ENCODE measurements at regions not wholly inside any gene's neighbourhood (a gene's known extent, or its start where the extent isn't known, plus 50 kb on each side); places are given as distances from the start of the nearest gene placed in this dataset.

DNA sequence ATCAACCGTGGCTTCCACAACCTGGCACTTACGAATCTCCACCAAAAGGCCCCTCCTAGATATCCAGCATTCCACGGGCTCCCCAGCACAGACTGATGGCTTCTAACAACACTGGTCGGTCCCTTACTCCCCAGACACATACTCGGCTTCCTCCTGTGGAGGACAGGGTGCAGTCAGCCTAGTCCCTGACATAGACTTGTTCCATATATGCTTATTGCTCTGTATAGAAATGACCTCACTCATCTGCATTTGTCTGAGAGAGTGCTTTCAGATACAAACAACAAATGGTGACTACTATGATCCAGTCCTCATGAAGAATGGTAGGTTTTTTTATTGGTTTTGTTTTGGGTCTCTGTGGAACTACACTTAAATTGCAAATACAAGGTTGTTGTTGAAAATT, 72.4 kb downstream of the TMEM215 start:
- no peak overlapping the region for H3K4me3 ChIP-seq (ENCODE audit: low read depth, low read length)
- TF ChIP-seq, protein P1, sequence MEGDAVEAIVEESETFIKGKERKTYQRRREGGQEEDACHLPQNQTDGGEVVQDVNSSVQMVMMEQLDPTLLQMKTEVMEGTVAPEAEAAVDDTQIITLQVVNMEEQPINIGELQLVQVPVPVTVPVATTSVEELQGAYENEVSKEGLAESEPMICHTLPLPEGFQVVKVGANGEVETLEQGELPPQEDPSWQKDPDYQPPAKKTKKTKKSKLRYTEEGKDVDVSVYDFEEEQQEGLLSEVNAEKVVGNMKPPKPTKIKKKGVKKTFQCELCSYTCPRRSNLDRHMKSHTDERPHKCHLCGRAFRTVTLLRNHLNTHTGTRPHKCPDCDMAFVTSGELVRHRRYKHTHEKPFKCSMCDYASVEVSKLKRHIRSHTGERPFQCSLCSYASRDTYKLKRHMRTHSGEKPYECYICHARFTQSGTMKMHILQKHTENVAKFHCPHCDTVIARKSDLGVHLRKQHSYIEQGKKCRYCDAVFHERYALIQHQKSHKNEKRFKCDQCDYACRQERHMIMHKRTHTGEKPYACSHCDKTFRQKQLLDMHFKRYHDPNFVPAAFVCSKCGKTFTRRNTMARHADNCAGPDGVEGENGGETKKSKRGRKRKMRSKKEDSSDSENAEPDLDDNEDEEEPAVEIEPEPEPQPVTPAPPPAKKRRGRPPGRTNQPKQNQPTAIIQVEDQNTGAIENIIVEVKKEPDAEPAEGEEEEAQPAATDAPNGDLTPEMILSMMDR (IDR thresholded peaks at IDR 0.05; ENCODE audit: low read depth, low read length, missing control alignments): no peak
- in situ Hi-C loops (cut with HindIII; ENCODE audit: low sequenced_read_pairs): no loop called here
- DNase-seq (ENCODE audit: low read depth): no peak

- no peak overlapping the region for H3K4me3 ChIP-seq (ENCODE audit: low read depth, low read length)
- TF ChIP-seq, protein P1 (IDR thresholded peaks at IDR 0.05; ENCODE audit: low read depth, low read length, missing control alignments): no peak
- no peak for DNase-seq (ENCODE audit: low read depth)
- in situ Hi-C loops (cut with HindIII; ENCODE audit: low sequenced_read_pairs): no loop called here
These were observed 80.0 kb downstream of the TMEM215 start for GRCh38 chr9:32863291-32863690.

- no peak overlapping the region for H3K4me3 ChIP-seq (ENCODE audit: low read depth, low read length)
- in situ Hi-C loops (cut with HindIII; ENCODE audit: low sequenced_read_pairs): no loop called here
- TF ChIP-seq, protein P1 (IDR thresholded peaks at IDR 0.05; ENCODE audit: low read depth, low read length, missing control alignments): no peak
- no peak for DNase-seq (ENCODE audit: low read depth)
These were observed 81.6 kb downstream of the TMEM215 start for GRCh38 chr9:32864971-32865370.

DNA sequence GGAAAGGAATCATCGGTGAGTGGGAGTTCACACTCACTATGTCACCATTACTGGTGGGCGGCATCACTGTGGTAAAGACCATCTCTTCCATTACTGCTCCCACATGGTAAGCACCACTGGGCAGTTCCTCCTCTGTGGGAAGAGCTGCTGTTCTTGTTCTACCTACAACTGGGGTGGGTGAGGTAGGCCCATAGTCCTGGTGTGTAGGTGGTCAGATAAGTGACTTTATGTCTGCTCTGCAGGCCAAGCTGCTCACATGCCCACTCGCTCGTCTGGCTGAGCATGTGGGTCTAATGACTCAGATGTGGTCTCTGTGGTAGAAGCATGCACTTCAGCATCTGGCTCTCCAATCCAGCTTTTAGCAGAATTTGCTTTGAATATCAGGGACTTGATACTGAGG, 82.9 kb downstream of the TMEM215 start:
- no peak overlapping the region for H3K4me3 ChIP-seq (ENCODE audit: low read depth, low read length)
- TF ChIP-seq, protein P1 (IDR thresholded peaks at IDR 0.05; ENCODE audit: low read depth, low read length, missing control alignments): no peak
- in situ Hi-C loops (cut with HindIII; ENCODE audit: low sequenced_read_pairs): no loop called here
- DNase-seq (ENCODE audit: low read depth): no peak

DNA sequence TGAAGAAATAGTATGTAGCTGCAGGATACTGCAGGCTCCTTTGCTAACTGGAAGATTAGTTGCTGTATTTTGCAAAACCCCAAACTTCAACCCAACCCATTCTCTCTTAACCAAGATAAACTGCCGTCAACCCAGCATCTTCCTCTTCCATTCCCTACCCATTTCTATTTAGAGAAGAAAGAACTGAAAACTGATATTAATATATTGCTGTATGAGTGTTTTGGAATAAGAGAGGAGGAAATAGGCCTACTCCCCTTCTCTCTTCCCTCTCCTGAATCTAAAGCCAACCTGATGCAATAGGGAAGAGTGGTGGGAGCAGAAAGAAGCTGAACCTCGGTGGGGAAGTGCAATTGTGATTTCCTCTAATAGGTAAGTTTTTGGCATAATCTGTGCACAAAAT, 83.7 kb downstream of the TMEM215 start:
- TF ChIP-seq, protein P1 (IDR thresholded peaks at IDR 0.05; ENCODE audit: low read depth, low read length, missing control alignments): no peak
- no peak overlapping the region for H3K4me3 ChIP-seq (ENCODE audit: low read depth, low read length)
- no peak for DNase-seq (ENCODE audit: low read depth)
- in situ Hi-C loops (cut with HindIII; ENCODE audit: low sequenced_read_pairs): no loop called here

- no peak overlapping the region for H3K4me3 ChIP-seq (ENCODE audit: low read depth, low read length)
- DNase-seq (ENCODE audit: low read depth): no peak
- in situ Hi-C loops (cut with HindIII; ENCODE audit: low sequenced_read_pairs): no loop called here
- TF ChIP-seq, protein P1 (IDR thresholded peaks at IDR 0.05; ENCODE audit: low read depth, low read length, missing control alignments): no peak
These were observed 84.4 kb downstream of the TMEM215 start for GRCh38 chr9:32867601-32868204.
